ENCODE measurements at regions not wholly inside any gene's neighbourhood (a gene's known extent, or its start where the extent isn't known, plus 50 kb on each side); places are given as distances from the start of the nearest gene placed in this dataset.

- DNase-seq, result no peak
These were observed 93.9 kb downstream of the TTC32 start for GRCh38 chr2:19807866-19808265.

GRCh38 chr2:19807346-19807745 lies 94.4 kb downstream of the TTC32 start:
- no peak for DNase-seq

GRCh38 chr2:19806591-19806990 lies 95.2 kb downstream of the TTC32 start:
- no peak for DNase-seq

DNA sequence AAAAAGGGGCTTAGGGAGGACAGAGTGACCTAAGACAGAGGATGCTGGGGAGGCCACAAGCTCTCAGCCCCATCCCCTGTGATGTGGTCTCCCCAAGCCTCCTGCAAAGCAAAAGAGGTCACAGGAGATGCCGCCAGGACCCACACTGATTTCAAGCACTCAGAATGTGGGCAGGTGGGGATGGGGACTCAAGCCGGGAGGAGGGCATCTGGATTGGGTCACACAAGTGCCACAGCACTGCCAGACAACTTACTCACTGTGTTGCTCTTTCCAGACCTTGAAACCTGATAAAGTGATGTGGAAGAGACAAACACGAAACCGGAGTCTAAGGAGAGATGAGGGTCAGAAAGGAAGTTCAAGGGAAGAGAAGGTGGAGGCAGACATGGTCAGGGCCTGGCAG lies 95.7 kb downstream of the TTC32 start:
- no peak for DNase-seq

- DNase-seq, result no peak
These were observed 96.5 kb downstream of the TTC32 start for GRCh38 chr2:19805266-19805665.

DNA sequence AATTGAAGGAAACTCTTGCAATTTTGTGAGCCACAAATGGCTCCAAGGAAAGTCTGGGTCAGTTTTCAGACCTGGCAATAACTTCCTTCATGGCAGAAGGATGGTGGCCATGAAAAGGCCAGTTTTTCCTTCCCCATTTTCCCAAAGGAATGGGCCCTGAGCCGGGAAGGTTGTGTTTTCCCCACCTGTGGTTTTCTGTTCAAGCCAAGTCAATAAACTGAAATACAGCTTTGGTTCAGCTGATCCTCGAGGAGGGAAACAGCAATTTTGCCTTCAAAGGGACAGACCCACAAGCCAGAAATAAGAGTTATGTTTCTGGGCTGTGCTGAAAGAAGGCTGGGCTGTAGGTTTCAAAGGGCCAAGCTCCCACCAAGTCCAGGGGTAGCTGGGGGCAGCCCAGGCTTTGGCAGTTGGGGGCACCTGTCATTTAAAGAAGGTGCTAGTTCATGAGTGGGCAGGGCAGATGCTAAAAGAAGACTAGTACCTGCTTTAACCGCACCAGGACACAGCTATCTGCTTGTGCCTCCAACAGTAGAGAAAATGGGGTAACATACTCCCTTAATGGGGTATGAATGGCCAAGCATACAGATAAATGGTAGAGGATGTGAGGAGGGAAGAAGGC lies 97.0 kb downstream of the TTC32 start:
- DNase-seq, result no peak

DNA sequence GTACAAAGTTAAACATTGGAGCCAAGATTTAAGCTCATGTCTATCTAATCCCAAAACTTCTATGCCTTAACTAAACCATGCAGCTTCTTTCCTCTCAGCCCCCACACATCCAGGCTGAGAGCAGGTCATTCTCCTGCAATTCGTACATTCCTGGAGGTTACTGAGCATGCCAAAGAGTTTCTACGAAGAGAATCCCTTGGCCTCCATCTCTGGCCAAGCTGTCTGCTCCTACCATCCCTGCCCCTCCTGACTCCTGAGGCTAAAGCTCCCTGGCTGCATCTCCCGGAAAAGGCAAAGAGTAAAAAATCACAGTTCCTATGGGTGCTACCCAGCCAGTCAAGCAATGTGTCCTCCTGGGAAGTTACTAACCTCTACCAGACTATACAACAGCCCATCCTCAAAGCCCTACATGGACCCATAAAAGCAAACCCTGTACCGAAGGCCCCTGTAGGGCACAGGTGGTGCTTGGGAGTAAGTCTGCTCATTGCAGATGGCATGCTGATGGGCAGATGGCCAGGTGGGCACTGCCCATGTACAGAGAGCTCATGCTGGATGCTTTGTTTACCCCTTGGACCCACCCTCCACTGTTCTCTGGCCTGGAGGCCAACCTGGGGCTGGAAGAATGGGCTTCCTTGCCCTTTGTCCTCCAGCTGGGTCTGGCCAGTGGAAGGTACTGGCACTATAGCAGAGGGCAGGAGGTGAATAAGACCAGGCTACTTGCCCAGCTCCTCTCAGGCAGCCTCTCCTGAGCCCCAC lies 99.5 kb downstream of the TTC32 start:
- no peak for DNase-seq

- no peak for DNase-seq
These were observed 100.3 kb downstream of the TTC32 start for GRCh38 chr2:19801367-19802080.

DNA sequence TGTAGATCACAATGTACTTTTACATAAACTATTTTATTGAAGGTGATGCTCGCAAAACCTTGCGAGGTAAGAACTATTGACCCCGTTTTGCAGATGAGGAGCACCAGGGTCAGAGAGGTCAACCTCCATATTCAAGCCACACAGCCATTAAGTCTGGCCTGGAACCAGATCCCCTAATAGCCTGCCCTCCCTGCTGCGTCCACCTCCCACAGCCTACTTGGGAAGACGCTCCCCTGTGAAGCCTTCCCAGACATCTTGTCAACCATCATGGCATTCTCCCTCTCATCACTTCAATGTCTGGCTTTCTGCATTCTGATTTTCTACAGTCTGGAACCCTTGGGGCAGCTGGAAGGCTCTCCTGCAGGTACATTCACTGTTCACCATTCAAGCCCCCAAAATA lies 101.0 kb downstream of the TTC32 start:
- DNase-seq, result no peak

GRCh38 chr2:19799881-19800780 lies 101.7 kb downstream of the TTC32 start:
- no peak for DNase-seq

DNA sequence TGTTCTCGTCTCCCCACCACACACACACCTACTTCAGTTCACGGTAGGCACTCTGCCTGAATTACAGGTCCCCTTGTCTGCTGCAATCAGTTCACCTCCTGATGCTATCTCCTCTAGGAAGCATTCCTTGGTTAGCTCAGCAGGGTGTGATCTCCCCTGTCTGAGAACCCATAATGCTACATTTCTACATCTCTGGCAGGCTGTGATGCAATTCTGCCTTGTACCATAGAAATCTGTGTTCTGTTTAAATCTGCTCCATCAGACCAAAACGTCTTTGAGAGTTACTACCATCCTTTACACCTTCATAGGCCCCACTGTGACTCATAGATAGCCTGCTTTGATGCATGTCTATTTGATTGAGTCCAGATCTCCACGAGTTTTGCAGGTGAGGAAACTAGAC lies 103.9 kb downstream of the TTC32 start:
- DNase-seq, result no peak

- DNase-seq, result no peak
These were observed 104.5 kb downstream of the TTC32 start for GRCh38 chr2:19797243-19797810.

DNA sequence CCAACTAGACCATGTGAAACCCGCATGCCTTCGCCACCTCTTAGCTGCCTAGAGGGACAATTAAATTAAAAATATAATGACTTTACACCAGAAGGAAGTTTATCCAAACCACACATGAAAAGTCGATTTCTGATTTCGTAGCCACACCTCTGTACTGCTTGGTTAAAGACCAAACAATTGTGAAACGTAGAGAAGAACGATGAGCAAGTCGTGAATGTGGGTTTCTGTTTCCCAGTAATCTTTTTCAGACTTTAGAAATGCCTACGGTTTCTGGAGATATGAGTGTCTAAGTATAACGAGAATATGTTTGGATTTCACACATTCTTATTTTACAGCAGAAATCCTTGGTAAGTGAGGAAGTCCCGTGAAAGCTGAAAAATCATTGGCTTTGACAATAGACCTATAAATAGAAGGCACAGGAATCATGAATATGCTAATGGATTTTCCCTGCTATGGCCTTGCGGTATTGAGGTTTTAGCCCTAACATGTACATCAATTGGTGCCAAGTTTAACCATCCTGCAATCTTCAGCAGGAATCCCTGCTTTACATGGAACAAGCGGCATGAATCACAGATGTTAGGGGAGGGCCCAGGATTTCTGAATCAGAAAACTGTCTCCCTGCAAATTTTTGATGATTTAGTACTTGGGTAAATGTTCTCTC lies 105.6 kb downstream of the TTC32 start:
- no peak for DNase-seq

DNA sequence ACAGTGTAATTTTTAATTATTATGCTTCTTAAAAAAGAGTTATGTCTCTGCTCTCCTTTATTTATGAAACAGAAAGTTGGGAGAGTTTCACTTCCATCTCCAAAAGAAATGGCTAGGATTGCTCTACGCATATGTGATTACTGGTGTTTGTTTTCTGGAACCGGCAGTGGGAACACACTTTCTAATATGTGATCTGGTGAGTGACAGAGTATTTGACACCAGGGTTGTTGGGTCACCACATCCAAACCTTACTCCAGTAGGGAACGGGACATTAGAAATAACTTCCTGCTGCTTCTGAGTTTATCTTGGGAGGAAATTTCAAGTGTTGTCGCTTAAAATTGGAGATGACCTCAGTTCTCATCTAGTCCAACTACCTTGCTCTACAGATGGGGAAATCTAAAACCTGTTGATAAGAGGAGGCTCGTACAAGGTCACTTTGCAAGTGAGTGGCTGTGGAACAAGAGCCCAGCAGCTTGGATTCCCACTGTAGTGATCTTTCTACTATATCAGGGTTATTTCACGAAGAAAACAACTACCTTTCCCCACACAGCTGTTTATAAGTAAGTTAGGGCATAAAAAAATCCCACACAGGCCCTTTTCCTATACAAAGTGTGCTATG lies 108.5 kb downstream of the TTC32 start:
- DNase-seq, result no peak

GRCh38 chr2:19790291-19790690 lies 111.5 kb downstream of the TTC32 start:
- DNase-seq, result no peak

- no peak for DNase-seq
These were observed 114.6 kb downstream of the TTC32 start for GRCh38 chr2:19787134-19787533.

- peak; percentile 62 to 88 (median 77) for DNase-seq
These were observed 115.2 kb downstream of the TTC32 start for GRCh38 chr2:19786408-19787058.

GRCh38 chr2:19785867-19786266 lies 115.9 kb downstream of the TTC32 start:
- DNase-seq, result no peak

DNA sequence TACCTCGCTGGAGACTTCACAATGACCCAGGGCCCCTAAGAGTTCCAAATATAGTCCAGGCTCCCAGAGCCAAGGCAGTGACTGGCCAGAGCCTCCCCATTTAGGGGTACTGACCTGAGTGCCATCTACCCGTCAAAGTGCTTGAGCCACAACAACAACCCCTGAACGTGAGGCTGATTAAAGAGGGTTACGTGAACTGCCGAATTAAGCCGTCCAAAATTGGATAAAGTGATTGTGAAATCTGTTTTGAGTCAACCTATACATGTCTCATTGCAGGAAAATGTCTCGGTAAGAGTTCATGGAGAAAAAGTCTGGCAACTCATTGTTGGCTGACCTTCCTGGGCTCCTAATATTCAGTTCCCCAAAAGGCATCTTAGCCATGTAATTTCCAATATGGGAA lies 116.3 kb downstream of the TTC32 start:
- peak in 2 of 4 experiments; percentile 5 to 22 for DNase-seq

DNA sequence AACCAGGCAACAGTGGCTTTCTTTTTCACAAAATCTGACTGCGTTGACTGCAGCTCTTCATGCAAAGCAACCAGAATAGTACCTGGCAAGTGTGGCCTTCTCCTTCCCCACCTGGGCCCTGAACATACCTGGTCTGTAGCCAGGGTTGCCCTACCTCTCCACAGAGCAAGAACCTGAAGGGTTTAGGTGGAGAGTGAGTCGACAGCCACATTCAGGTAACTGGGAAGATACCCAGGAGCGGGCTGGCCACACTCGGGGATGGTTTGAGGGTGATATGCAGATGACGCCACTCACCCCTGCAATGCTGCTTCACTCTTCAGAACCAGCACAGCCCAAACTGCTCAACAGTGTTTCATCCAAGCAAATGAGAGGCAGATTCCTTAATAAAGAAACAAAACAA lies 117.3 kb downstream of the TTC32 start:
- no peak for DNase-seq

GRCh38 chr2:19783935-19784334 lies 117.8 kb downstream of the TTC32 start:
- DNase-seq, result no peak

All from suppressor macrophage (primary cell).